GM12878 (cell line): ENCODE measurements at regions not wholly inside any gene's neighbourhood (a gene's known extent, or its start where the extent isn't known, plus 50 kb on each side); places are given as distances from the start of the nearest gene placed in this dataset.

Experiments
- ATAC-seq: fragments of 200-7000 bp; cut with Tn5 transposase; 3 replicates; pipeline ENCODE4 v1.9.1; 2020; ENCODE audit warnings: mild to moderate bottlenecking, moderate library complexity
- BruUV-seq: library from RNA; stranded (reverse); fragments of 400-500 nt; replicated peaks from 2 replicates; lab custom pipeline; 2021; lab: Mats Ljungman, UMichigan
- CTCF ChIA-PET: fragments of 300-600 bp; sonication (Branson Sonifier 250); formaldehyde crosslinking; extraction: SDS; loops from one replicate; lab custom pipeline; 2021; ENCODE audit warnings: inconsistent platforms; lab: Yijun Ruan, JAX
- POLR2A ChIA-PET: fragments of 350-600 bp; formaldehyde crosslinking; extraction: SDS; loops from one replicate; lab custom pipeline; 2021; ENCODE audit warnings: inconsistent platforms; lab: Charles Lee
- RAD21 ChIA-PET: fragments of 300-600 bp; sonication (Branson Sonifier 250); formaldehyde crosslinking; loops from one replicate; lab custom pipeline; 2023; ENCODE audit warnings: antibody characterized with exemption; ENCODE audit not compliant: unreplicated experiment; lab: Charles Lee
- SMC1A ChIA-PET: fragments of 300-600 bp; sonication (Branson Sonifier 250); formaldehyde crosslinking; loops from one replicate; lab custom pipeline; 2023; ENCODE audit not compliant: unreplicated experiment, uncharacterized antibody; lab: Charles Lee
- DNase-seq: peaks from one replicate; pipeline ENCODE4 v3.0.0-alpha.2; 2011; ENCODE audit warnings: low read depth, low spot score
- FAIRE-seq: peaks from 3 replicates; lab custom pipeline; 2011; peaks lifted over from hg19 to GRCh38; lab: Jason Lieb, UNC
- H2AFZ ChIP-seq: 2 replicates; pipeline ENCODE4 v1.6.0; 2011; ENCODE audit warnings: low read depth, low read length, control low read depth; ENCODE audit not compliant: control insufficient read depth
- H3K27ac ChIP-seq: 2 replicates; pipeline ENCODE4 v1.5.1; 2011; ENCODE audit warnings: control low read depth; ENCODE audit not compliant: control insufficient read depth, insufficient read depth
- H3K27me3 ChIP-seq, 2 experiments: replicated peaks in 1 of 2; 2 replicates each; pipeline versions ENCODE4 v1.6.0 to v1.6.1; 2011; ENCODE audit warnings: low read length in 1 of 2; ENCODE audit not compliant: control insufficient read depth in 2 of 2, insufficient read depth in 2 of 2
- H3K36me3 ChIP-seq, 2 experiments: 2 replicates each; pipeline ENCODE4 v1.5.1; 2011; ENCODE audit warnings: low read length in 1 of 2; ENCODE audit not compliant: control insufficient read depth in 2 of 2, insufficient read depth in 2 of 2
- H3K4me1 ChIP-seq: 2 replicates; pipeline ENCODE4 v1.6.1; 2011; ENCODE audit warnings: mild to moderate bottlenecking, low read length, moderate library complexity, mixed read lengths; ENCODE audit not compliant: control insufficient read depth, insufficient read depth
- H3K4me2 ChIP-seq: 2 replicates; pipeline ENCODE4 v1.6.0; 2011; ENCODE audit warnings: control low read depth; ENCODE audit not compliant: control insufficient read depth, insufficient read depth
- H3K4me3 ChIP-seq: fragments of 200-600 bp; sonication (generic); 2 replicates; pipeline ENCODE4 v1.5.1; 2016
- H3K79me2 ChIP-seq: 2 replicates; pipeline ENCODE4 v1.6.0; 2011; ENCODE audit warnings: low read length; ENCODE audit not compliant: control insufficient read depth, insufficient read depth
- H3K9ac ChIP-seq: 2 replicates; pipeline ENCODE4 v1.8.0; 2011; ENCODE audit warnings: low read length, control low read depth, mixed read lengths; ENCODE audit not compliant: control insufficient read depth, insufficient read depth
- H3K9me3 ChIP-seq: replicated peaks from 3 replicates; pipeline ENCODE4 v1.5.1; 2011; ENCODE audit warnings: mild to moderate bottlenecking, low read length; ENCODE audit not compliant: control insufficient read depth, insufficient read depth
- H4K20me1 ChIP-seq: 2 replicates; pipeline ENCODE4 v1.6.0; 2011; ENCODE audit not compliant: control insufficient read depth, insufficient read depth
- BACH1 ChIP-seq: fragments of 450-650 bp; IDR thresholded peaks from 2 replicates; pipeline ENCODE4 v1.6.1; 2017; ENCODE audit warnings: mild to moderate bottlenecking, borderline replicate concordance
- BMI1 ChIP-seq: fragments of 450-650 bp; IDR thresholded peaks from 2 replicates; pipeline ENCODE4 v1.6.1; 2016; ENCODE audit warnings: mild to moderate bottlenecking, moderate library complexity, borderline replicate concordance
- CEBPZ ChIP-seq: fragments of 150-350 bp; IDR thresholded peaks from 2 replicates; pipeline ENCODE4 v1.6.1; 2016; ENCODE audit warnings: low read depth, low read length
- EGR1 ChIP-seq, 2 experiments: IDR thresholded peaks; 1 replicate in 1 of 2; 2 replicates in 1 of 2; pipeline ENCODE4 v1.6.1; 2011 to 2012; ENCODE audit warnings: low read depth in 2 of 2, low read length in 2 of 2, borderline replicate concordance in 1 of 2, mild to moderate bottlenecking in 1 of 2, moderate library complexity in 1 of 2
- EP300 ChIP-seq, 2 experiments: fragments of 150-350 bp in 1 of 2; IDR thresholded peaks; 2 replicates each; pipeline ENCODE4 v1.6.1; 2011 to 2012; ENCODE audit warnings: low read depth in 2 of 2, low read length in 2 of 2, borderline replicate concordance in 1 of 2, improper control_type of control experiment in 1 of 2, inconsistent platforms in 1 of 2; ENCODE audit not compliant: control insufficient read depth in 1 of 2
- EZH2 ChIP-seq: IDR thresholded peaks from 2 replicates; pipeline ENCODE4 v1.6.1; 2012; ENCODE audit warnings: low read depth, mild to moderate bottlenecking, control low read depth, inconsistent platforms, low read length, borderline replicate concordance; ENCODE audit not compliant: control insufficient read depth
- FOXM1 ChIP-seq: IDR thresholded peaks from 2 replicates; pipeline ENCODE4 v1.6.1; 2012; ENCODE audit warnings: low read depth, mild to moderate bottlenecking, inconsistent platforms, low read length, moderate library complexity
- HCFC1 ChIP-seq: fragments of 150-350 bp; IDR thresholded peaks from 2 replicates; pipeline ENCODE4 v1.6.1; 2014; ENCODE audit warnings: low read length
- NFYA ChIP-seq: IDR thresholded peaks from 2 replicates; pipeline ENCODE4 v1.6.1; 2011; ENCODE audit warnings: low read depth, mild to moderate bottlenecking, low read length, improper control_type of control experiment, borderline replicate concordance
- PML ChIP-seq: IDR thresholded peaks from 2 replicates; pipeline ENCODE4 v1.6.1; 2012; ENCODE audit warnings: low read length, inconsistent platforms
- ZNF24 ChIP-seq: fragments of 450-650 bp; IDR thresholded peaks from 2 replicates; pipeline ENCODE4 v1.6.1; 2017; ENCODE audit warnings: antibody characterized with exemption, mild to moderate bottlenecking
- WGBS: methylation state at CpG from one replicate; pipeline ENCODE4 v1.1.6; 2016; ENCODE audit warnings: low lambda C conversion rate; ENCODE audit not compliant: insufficient replicate concordance, insufficient coverage; ENCODE audit errors: missing lambda C conversion rate; 5-methylcytosine and 5-hydroxymethylcytosine counted together
- in situ Hi-C: fragments of 300-500 bp; cut with MboI; formaldehyde crosslinking; loops from 9 replicates; pipeline ENCODE4 v1.14.3; 2018; ENCODE audit warnings: mixed read lengths
- intact Hi-C: fragments of 100-400 bp; cut with micrococcal nuclease; formaldehyde crosslinking; loops from one replicate; pipeline ENCODE4 v1.14.2; 2022; ENCODE audit not compliant: unreplicated experiment
- TF ChIP-seq, protein P1 (sequence below): IDR thresholded peaks from 2 replicates; pipeline ENCODE4 v1.6.1; 2011; ENCODE audit warnings: mild to moderate bottlenecking, low read depth, low read length, moderate library complexity; ENCODE audit not compliant: insufficient replicate concordance
- TF ChIP-seq, protein P2 (sequence below): fragments of 450-650 bp; IDR thresholded peaks from 2 replicates; pipeline ENCODE4 v1.6.1; 2017; ENCODE audit warnings: low read depth, mild to moderate bottlenecking, moderate library complexity
- TF ChIP-seq, protein P3 (sequence below), 3 experiments: IDR thresholded peaks in 2 of 3; conservative IDR thresholded peaks in 1 of 3; 2 replicates each; pipeline ENCODE4 v1.5.1; 2011; ENCODE audit warnings: low read depth in 3 of 3, low read length in 3 of 3, mild to moderate bottlenecking in 3 of 3, control low read depth in 2 of 3, moderate library complexity in 2 of 3, inconsistent platforms in 1 of 3, mixed read lengths in 1 of 3; ENCODE audit not compliant: control insufficient read depth in 2 of 3, insufficient read depth in 1 of 3; ENCODE audit errors: extremely low read depth in 1 of 3

DNA sequence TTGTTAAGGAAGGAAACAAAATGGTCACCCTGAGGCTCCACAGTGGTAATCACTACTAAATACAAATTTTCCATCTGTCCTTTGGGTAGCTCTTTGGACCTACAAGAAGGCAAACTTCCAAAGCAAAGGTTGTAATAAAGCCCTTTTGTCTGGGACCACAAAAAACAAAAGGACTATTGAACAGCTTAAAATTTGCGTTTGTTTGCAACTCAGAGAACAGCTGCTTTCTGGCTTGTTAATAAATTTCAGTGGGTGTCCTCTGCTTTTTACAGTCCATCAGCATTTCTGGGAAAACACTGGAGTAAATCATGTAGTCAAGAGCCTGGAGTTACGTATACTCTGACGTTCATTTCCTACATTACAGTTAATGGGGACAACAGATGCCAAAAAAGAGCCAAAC lies 439.7 kb upstream of the DIAPH2 start:
- H3K4me2 ChIP-seq = no peak overlapping the region
- H3K9me3 ChIP-seq = no peaks in the 10 kb centered on the region
- RAD21 ChIA-PET = no interaction called here
- H3K27ac ChIP-seq = no peak overlapping the region
- intact Hi-C loops = no loop called here
- no peak overlapping the region for H2AFZ ChIP-seq
- no peaks in the 10 kb centered on the region for H4K20me1 ChIP-seq
- POLR2A ChIA-PET = no interaction called here
- no peaks in the 10 kb centered on the region for H3K27me3 ChIP-seq
- no peaks in the 10 kb centered on the region for H3K4me1 ChIP-seq
- FAIRE-seq (no peak), DNase-seq (no peak), ATAC-seq (no peak)
- no peak overlapping the region for H3K9ac ChIP-seq
- in situ Hi-C loops = no loop called here
- no peak overlapping the region for H3K4me3 ChIP-seq
- TF ChIP-seq BMI1 (no peak), EGR1 (IDR thresholded peaks at IDR 0.05; ENCODE audit: borderline replicate concordance in 1 of 2, low read depth in 2 of 2, low read length in 2 of 2) (no peak), PML (no peak), EP300 (IDR thresholded peaks at IDR 0.05; ENCODE audit: borderline replicate concordance in 1 of 2, control insufficient read depth in 1 of 2, low read depth in 2 of 2, low read length in 2 of 2) (no peak), NFYA (no peak), ZNF24 (no peak), EZH2 (no peak), CEBPZ (no peak), HCFC1 (no peak), BACH1 (no peak), FOXM1 (no peak)
- TF ChIP-seq, protein P1, sequence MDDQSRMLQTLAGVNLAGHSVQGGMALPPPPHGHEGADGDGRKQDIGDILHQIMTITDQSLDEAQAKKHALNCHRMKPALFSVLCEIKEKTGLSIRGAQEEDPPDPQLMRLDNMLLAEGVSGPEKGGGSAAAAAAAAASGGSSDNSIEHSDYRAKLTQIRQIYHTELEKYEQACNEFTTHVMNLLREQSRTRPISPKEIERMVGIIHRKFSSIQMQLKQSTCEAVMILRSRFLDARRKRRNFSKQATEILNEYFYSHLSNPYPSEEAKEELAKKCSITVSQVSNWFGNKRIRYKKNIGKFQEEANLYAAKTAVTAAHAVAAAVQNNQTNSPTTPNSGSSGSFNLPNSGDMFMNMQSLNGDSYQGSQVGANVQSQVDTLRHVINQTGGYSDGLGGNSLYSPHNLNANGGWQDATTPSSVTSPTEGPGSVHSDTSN = no peak
- TF ChIP-seq, protein P2, sequence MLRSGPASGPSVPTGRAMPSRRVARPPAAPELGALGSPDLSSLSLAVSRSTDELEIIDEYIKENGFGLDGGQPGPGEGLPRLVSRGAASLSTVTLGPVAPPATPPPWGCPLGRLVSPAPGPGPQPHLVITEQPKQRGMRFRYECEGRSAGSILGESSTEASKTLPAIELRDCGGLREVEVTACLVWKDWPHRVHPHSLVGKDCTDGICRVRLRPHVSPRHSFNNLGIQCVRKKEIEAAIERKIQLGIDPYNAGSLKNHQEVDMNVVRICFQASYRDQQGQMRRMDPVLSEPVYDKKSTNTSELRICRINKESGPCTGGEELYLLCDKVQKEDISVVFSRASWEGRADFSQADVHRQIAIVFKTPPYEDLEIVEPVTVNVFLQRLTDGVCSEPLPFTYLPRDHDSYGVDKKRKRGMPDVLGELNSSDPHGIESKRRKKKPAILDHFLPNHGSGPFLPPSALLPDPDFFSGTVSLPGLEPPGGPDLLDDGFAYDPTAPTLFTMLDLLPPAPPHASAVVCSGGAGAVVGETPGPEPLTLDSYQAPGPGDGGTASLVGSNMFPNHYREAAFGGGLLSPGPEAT = no peak
- TF ChIP-seq, protein P3, sequence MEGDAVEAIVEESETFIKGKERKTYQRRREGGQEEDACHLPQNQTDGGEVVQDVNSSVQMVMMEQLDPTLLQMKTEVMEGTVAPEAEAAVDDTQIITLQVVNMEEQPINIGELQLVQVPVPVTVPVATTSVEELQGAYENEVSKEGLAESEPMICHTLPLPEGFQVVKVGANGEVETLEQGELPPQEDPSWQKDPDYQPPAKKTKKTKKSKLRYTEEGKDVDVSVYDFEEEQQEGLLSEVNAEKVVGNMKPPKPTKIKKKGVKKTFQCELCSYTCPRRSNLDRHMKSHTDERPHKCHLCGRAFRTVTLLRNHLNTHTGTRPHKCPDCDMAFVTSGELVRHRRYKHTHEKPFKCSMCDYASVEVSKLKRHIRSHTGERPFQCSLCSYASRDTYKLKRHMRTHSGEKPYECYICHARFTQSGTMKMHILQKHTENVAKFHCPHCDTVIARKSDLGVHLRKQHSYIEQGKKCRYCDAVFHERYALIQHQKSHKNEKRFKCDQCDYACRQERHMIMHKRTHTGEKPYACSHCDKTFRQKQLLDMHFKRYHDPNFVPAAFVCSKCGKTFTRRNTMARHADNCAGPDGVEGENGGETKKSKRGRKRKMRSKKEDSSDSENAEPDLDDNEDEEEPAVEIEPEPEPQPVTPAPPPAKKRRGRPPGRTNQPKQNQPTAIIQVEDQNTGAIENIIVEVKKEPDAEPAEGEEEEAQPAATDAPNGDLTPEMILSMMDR (IDR thresholded peaks at IDR 0.05 in 2 of 3, conservative IDR thresholded peaks at IDR 0.05 in 1 of 3; ENCODE audit: control insufficient read depth in 2 of 3, extremely low read depth in 1 of 3, insufficient read depth in 1 of 3, low read depth in 3 of 3, low read length in 3 of 3) = no peak
- H3K79me2 ChIP-seq = no peaks in the 10 kb centered on the region
- CTCF ChIA-PET = no interaction called here
- 17% methylated on average over 3 of the region's 3 CpGs for WGBS
- no peaks in the 10 kb centered on the region for H3K36me3 ChIP-seq
- no TSS peak for BruUV-seq
- SMC1A ChIA-PET = no interaction called here
